GM12878 (cell line): ENCODE measurements at regions not wholly inside any gene's neighbourhood (a gene's known extent, or its start where the extent isn't known, plus 50 kb on each side); places are given as distances from the start of the nearest gene placed in this dataset.

Experiments used
- ATAC-seq: fragments of 200-7000 bp; cut with Tn5 transposase; 3 replicates; pipeline ENCODE4 v1.9.1; 2020; ENCODE audit warnings: mild to moderate bottlenecking, moderate library complexity
- BruUV-seq: library from RNA; stranded (reverse); fragments of 400-500 nt; replicated peaks from 2 replicates; lab custom pipeline; 2021; lab: Mats Ljungman, UMichigan
- CTCF ChIA-PET: fragments of 300-600 bp; sonication (Branson Sonifier 250); formaldehyde crosslinking; extraction: SDS; loops from one replicate; lab custom pipeline; 2021; ENCODE audit warnings: inconsistent platforms; lab: Yijun Ruan, JAX
- POLR2A ChIA-PET: fragments of 350-600 bp; formaldehyde crosslinking; extraction: SDS; loops from one replicate; lab custom pipeline; 2021; ENCODE audit warnings: inconsistent platforms; lab: Charles Lee
- RAD21 ChIA-PET: fragments of 300-600 bp; sonication (Branson Sonifier 250); formaldehyde crosslinking; loops from one replicate; lab custom pipeline; 2023; ENCODE audit warnings: antibody characterized with exemption; ENCODE audit not compliant: unreplicated experiment; lab: Charles Lee
- SMC1A ChIA-PET: fragments of 300-600 bp; sonication (Branson Sonifier 250); formaldehyde crosslinking; loops from one replicate; lab custom pipeline; 2023; ENCODE audit not compliant: unreplicated experiment, uncharacterized antibody; lab: Charles Lee
- DNase-seq: peaks from one replicate; pipeline ENCODE4 v3.0.0-alpha.2; 2011; ENCODE audit warnings: low read depth, low spot score
- FAIRE-seq: peaks from 3 replicates; lab custom pipeline; 2011; peaks lifted over from hg19 to GRCh38; lab: Jason Lieb, UNC
- H2AFZ ChIP-seq: 2 replicates; pipeline ENCODE4 v1.6.0; 2011; ENCODE audit warnings: low read depth, low read length, control low read depth; ENCODE audit not compliant: control insufficient read depth
- H3K27ac ChIP-seq: 2 replicates; pipeline ENCODE4 v1.5.1; 2011; ENCODE audit warnings: control low read depth; ENCODE audit not compliant: control insufficient read depth, insufficient read depth
- H3K27me3 ChIP-seq, 2 experiments: replicated peaks in 1 of 2; 2 replicates each; pipeline versions ENCODE4 v1.6.0 to v1.6.1; 2011; ENCODE audit warnings: low read length in 1 of 2; ENCODE audit not compliant: control insufficient read depth in 2 of 2, insufficient read depth in 2 of 2
- H3K36me3 ChIP-seq, 2 experiments: 2 replicates each; pipeline ENCODE4 v1.5.1; 2011; ENCODE audit warnings: low read length in 1 of 2; ENCODE audit not compliant: control insufficient read depth in 2 of 2, insufficient read depth in 2 of 2
- H3K4me1 ChIP-seq: 2 replicates; pipeline ENCODE4 v1.6.1; 2011; ENCODE audit warnings: mild to moderate bottlenecking, low read length, moderate library complexity, mixed read lengths; ENCODE audit not compliant: control insufficient read depth, insufficient read depth
- H3K4me2 ChIP-seq: 2 replicates; pipeline ENCODE4 v1.6.0; 2011; ENCODE audit warnings: control low read depth; ENCODE audit not compliant: control insufficient read depth, insufficient read depth
- H3K4me3 ChIP-seq: fragments of 200-600 bp; sonication (generic); 2 replicates; pipeline ENCODE4 v1.5.1; 2016
- H3K79me2 ChIP-seq: 2 replicates; pipeline ENCODE4 v1.6.0; 2011; ENCODE audit warnings: low read length; ENCODE audit not compliant: control insufficient read depth, insufficient read depth
- H3K9ac ChIP-seq: 2 replicates; pipeline ENCODE4 v1.8.0; 2011; ENCODE audit warnings: low read length, control low read depth, mixed read lengths; ENCODE audit not compliant: control insufficient read depth, insufficient read depth
- H3K9me3 ChIP-seq: replicated peaks from 3 replicates; pipeline ENCODE4 v1.5.1; 2011; ENCODE audit warnings: mild to moderate bottlenecking, low read length; ENCODE audit not compliant: control insufficient read depth, insufficient read depth
- H4K20me1 ChIP-seq: 2 replicates; pipeline ENCODE4 v1.6.0; 2011; ENCODE audit not compliant: control insufficient read depth, insufficient read depth
- CTCF ChIP-seq, 3 experiments: IDR thresholded peaks in 2 of 3; conservative IDR thresholded peaks in 1 of 3; 2 replicates each; pipeline ENCODE4 v1.5.1; 2011; ENCODE audit warnings: low read depth in 3 of 3, low read length in 3 of 3, mild to moderate bottlenecking in 3 of 3, control low read depth in 2 of 3, moderate library complexity in 2 of 3, inconsistent platforms in 1 of 3, mixed read lengths in 1 of 3; ENCODE audit not compliant: control insufficient read depth in 2 of 3, insufficient read depth in 1 of 3; ENCODE audit errors: extremely low read depth in 1 of 3
- IRF4 ChIP-seq: IDR thresholded peaks from 2 replicates; pipeline ENCODE4 v1.6.1; 2011; ENCODE audit warnings: low read depth, low read length
- NRF1 ChIP-seq: conservative IDR thresholded peaks from 2 replicates; pipeline ENCODE4 v1.6.1; 2011; ENCODE audit warnings: mild to moderate bottlenecking, low read depth, low read length, improper control_type of control experiment
- TAF1 ChIP-seq: IDR thresholded peaks from 2 replicates; pipeline ENCODE4 v1.6.1; 2011; ENCODE audit warnings: mild to moderate bottlenecking, low read depth, low read length, borderline replicate concordance
- ZBTB33 ChIP-seq: fragments of 450-650 bp; IDR thresholded peaks from 2 replicates; pipeline ENCODE4 v1.6.1; 2017; ENCODE audit warnings: mild to moderate bottlenecking
- ZNF207 ChIP-seq: fragments of 450-650 bp; IDR thresholded peaks from 2 replicates; pipeline ENCODE4 v1.6.1; 2014; ENCODE audit warnings: antibody characterized with exemption, mild to moderate bottlenecking, borderline replicate concordance
- WGBS: methylation state at CpG from one replicate; pipeline ENCODE4 v1.1.6; 2016; ENCODE audit warnings: low lambda C conversion rate; ENCODE audit not compliant: insufficient replicate concordance, insufficient coverage; ENCODE audit errors: missing lambda C conversion rate; 5-methylcytosine and 5-hydroxymethylcytosine counted together
- in situ Hi-C: fragments of 300-500 bp; cut with MboI; formaldehyde crosslinking; loops from 9 replicates; pipeline ENCODE4 v1.14.3; 2018; ENCODE audit warnings: mixed read lengths
- intact Hi-C: fragments of 100-400 bp; cut with micrococcal nuclease; formaldehyde crosslinking; loops from one replicate; pipeline ENCODE4 v1.14.2; 2022; ENCODE audit not compliant: unreplicated experiment
- TF ChIP-seq, protein P1 (sequence below): IDR thresholded peaks from 2 replicates; pipeline ENCODE4 v1.6.1; 2011; ENCODE audit warnings: borderline replicate concordance, low read depth, mild to moderate bottlenecking, moderate library complexity, low read length; ENCODE audit not compliant: insufficient read depth, poor library complexity, severe bottlenecking
- TF ChIP-seq, protein P2 (sequence below): fragments of 450-650 bp; formaldehyde crosslinking; IDR thresholded peaks from 2 replicates; pipeline ENCODE4 v1.5.0; 2022; ENCODE audit warnings: mild to moderate bottlenecking, missing genetic modification characterization

- ChIA-PET SMC1A (interaction anchor here (0.7 kb wide), 1 partner anchor 22 kb away, joined by 3 read pairs; no protein-coding TSS in a partner anchor), RAD21 (interaction anchor here (0.9 kb wide), 1 partner anchor 12 kb away, joined by 6 read pairs; no protein-coding TSS in a partner anchor), POLR2A (no interaction called here), CTCF (no interaction called here)
- Histone ChIP-seq H3K27ac (no peak overlapping the region), H3K4me2 (no peak overlapping the region), H3K9me3 (peaks cover 5% of the 10 kb centered on the region; the same call in 2 of the 3 replicates), H4K20me1 (no peaks in the 10 kb centered on the region), H2AFZ (no peak overlapping the region), H3K79me2 (no peaks in the 10 kb centered on the region), H3K4me3 (no peak overlapping the region), H3K27me3 (no peaks in the 10 kb centered on the region), H3K4me1 (peaks cover 15% of the 10 kb centered on the region), H3K36me3 (no peaks in the 10 kb centered on the region), H3K9ac (no peak overlapping the region)
- BruUV-seq: no TSS peak
- DNase-seq (no peak), FAIRE-seq (no peak), ATAC-seq (no peak)
- TF ChIP-seq TAF1 (no peak), NRF1 (no peak), ZNF207 (no peak), IRF4 (no peak), CTCF (IDR thresholded peaks at IDR 0.05 in 2 of 3, conservative IDR thresholded peaks at IDR 0.05 in 1 of 3; ENCODE audit: control insufficient read depth in 2 of 3, extremely low read depth in 1 of 3, insufficient read depth in 1 of 3, low read depth in 3 of 3, low read length in 3 of 3) (no peak), ZBTB33 (no peak)
- TF ChIP-seq, protein P1, sequence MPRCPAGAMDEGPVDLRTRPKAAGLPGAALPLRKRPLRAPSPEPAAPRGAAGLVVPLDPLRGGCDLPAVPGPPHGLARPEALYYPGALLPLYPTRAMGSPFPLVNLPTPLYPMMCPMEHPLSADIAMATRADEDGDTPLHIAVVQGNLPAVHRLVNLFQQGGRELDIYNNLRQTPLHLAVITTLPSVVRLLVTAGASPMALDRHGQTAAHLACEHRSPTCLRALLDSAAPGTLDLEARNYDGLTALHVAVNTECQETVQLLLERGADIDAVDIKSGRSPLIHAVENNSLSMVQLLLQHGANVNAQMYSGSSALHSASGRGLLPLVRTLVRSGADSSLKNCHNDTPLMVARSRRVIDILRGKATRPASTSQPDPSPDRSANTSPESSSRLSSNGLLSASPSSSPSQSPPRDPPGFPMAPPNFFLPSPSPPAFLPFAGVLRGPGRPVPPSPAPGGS: no peak
- TF ChIP-seq, protein P2, sequence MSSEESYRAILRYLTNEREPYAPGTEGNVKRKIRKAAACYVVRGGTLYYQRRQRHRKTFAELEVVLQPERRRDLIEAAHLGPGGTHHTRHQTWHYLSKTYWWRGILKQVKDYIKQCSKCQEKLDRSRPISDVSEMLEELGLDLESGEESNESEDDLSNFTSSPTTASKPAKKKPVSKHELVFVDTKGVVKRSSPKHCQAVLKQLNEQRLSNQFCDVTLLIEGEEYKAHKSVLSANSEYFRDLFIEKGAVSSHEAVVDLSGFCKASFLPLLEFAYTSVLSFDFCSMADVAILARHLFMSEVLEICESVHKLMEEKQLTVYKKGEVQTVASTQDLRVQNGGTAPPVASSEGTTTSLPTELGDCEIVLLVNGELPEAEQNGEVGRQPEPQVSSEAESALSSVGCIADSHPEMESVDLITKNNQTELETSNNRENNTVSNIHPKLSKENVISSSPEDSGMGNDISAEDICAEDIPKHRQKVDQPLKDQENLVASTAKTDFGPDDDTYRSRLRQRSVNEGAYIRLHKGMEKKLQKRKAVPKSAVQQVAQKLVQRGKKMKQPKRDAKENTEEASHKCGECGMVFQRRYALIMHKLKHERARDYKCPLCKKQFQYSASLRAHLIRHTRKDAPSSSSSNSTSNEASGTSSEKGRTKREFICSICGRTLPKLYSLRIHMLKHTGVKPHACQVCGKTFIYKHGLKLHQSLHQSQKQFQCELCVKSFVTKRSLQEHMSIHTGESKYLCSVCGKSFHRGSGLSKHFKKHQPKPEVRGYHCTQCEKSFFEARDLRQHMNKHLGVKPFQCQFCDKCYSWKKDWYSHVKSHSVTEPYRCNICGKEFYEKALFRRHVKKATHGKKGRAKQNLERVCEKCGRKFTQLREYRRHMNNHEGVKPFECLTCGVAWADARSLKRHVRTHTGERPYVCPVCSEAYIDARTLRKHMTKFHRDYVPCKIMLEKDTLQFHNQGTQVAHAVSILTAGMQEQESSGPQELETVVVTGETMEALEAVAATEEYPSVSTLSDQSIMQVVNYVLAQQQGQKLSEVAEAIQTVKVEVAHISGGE: no peak
- in situ Hi-C loops (no loop called here), intact Hi-C loops (no loop called here)
- 0% methylated on average over 1 of the region's 1 CpG for WGBS
Observed at GRCh38 chr1:8179132-8179793, 138.7 kb upstream of the SLC45A1 start.
